Kidney (tissue), 13 donors: ENCODE measurements at regions not wholly inside any gene's neighbourhood (a gene's known extent, or its start where the extent isn't known, plus 50 kb on each side); places are given as distances from the start of the nearest gene placed in this dataset.

Source experiments
- DNase-seq, 5 donors: peaks; one replicate each; pipeline ENCODE4 v3.0.0-alpha.2; 2013 to 2020
- FAIRE-seq: peaks from 2 replicates; lab custom pipeline; 2012; peaks lifted over from hg19 to GRCh38; lab: Jason Lieb, UNC
- H3K27ac ChIP-seq, 2 donors: one replicate each; pipeline ENCODE4 v1.7.0; 2013; ENCODE audit warnings: low read depth in 2 of 2, low read length in 2 of 2, inconsistent platforms in 1 of 2
- H3K27me3 ChIP-seq: one replicate; pipeline ENCODE4 v1.7.1; 2013; ENCODE audit warnings: low read length, inconsistent platforms; ENCODE audit not compliant: control insufficient read depth, insufficient read depth
- H3K36me3 ChIP-seq, 3 donors: one replicate each; pipeline versions ENCODE4 v1.7.0 to v1.7.1; 2013; ENCODE audit warnings: low read length in 3 of 3, control low read depth in 1 of 3, inconsistent platforms in 1 of 3; ENCODE audit not compliant: insufficient read depth in 3 of 3, control insufficient read depth in 2 of 3
- H3K4me1 ChIP-seq, 3 donors: one replicate each; pipeline versions ENCODE4 v1.7.0 to v1.7.1; 2013; ENCODE audit warnings: low read length in 3 of 3, inconsistent platforms in 1 of 3, low read depth in 1 of 3; ENCODE audit not compliant: control insufficient read depth in 2 of 3, insufficient read depth in 2 of 3
- H3K4me3 ChIP-seq, 3 donors: one replicate each; pipeline versions ENCODE4 v1.7.0 to v1.8.1; 2013; ENCODE audit warnings: low read length in 3 of 3, control low read depth in 1 of 3, inconsistent platforms in 1 of 3
- H3K9ac ChIP-seq, 3 donors: one replicate each; pipeline versions ENCODE4 v1.7.0 to v1.7.1; 2013; ENCODE audit warnings: low read length in 3 of 3, control low read depth in 1 of 3, inconsistent platforms in 1 of 3
- H3K9me3 ChIP-seq, 3 donors: one replicate each; pipeline versions ENCODE4 v1.7.0 to v1.7.1; 2013; ENCODE audit warnings: low read length in 3 of 3, control low read depth in 1 of 3, inconsistent platforms in 1 of 3; ENCODE audit not compliant: control insufficient read depth in 2 of 3, insufficient read depth in 1 of 3
- intact Hi-C: fragments of 100-400 bp; cut with DNase I; formaldehyde crosslinking; loops from one replicate; pipeline ENCODE4 v1.11.1; 2022
- TF ChIP-seq, protein P1 (sequence below): IDR thresholded peaks from 3 replicates; pipeline ENCODE4 v1.5.1; 2012; ENCODE audit warnings: mild to moderate bottlenecking, moderate library complexity, borderline replicate concordance; ENCODE audit not compliant: insufficient read depth; ENCODE audit errors: extremely low read depth
- donor health status: control.
- donor health status: control.
- donor health status: control.
- donor health status: control.
- donor health status: control.
- donor health status: DM: yes; HTN: yes; CAD: no.
- donor health status: Normal renal cell carcinoma (clear cell type).

DNA sequence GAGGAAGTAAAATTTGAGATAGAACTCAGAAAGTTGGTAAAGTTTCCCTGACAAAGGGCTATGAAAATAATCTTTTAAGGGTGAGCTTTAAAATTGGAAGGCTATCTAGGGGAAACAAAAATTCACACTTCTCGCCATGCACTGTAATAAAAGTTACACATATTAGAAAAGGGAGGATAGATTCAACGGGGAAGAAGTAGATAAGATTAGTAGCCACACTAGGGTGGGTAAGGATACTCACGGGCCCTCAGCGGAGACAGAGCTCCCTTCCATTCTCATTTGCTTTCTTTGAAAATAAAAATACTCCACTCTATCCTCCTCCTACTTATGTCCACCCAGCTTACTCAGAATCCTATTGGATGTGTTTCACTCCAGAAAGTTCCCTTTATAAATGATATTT is 691.3 kb upstream of the NR2F2 start:
- intact Hi-C loops: no loop called here
- TF ChIP-seq, protein P1, sequence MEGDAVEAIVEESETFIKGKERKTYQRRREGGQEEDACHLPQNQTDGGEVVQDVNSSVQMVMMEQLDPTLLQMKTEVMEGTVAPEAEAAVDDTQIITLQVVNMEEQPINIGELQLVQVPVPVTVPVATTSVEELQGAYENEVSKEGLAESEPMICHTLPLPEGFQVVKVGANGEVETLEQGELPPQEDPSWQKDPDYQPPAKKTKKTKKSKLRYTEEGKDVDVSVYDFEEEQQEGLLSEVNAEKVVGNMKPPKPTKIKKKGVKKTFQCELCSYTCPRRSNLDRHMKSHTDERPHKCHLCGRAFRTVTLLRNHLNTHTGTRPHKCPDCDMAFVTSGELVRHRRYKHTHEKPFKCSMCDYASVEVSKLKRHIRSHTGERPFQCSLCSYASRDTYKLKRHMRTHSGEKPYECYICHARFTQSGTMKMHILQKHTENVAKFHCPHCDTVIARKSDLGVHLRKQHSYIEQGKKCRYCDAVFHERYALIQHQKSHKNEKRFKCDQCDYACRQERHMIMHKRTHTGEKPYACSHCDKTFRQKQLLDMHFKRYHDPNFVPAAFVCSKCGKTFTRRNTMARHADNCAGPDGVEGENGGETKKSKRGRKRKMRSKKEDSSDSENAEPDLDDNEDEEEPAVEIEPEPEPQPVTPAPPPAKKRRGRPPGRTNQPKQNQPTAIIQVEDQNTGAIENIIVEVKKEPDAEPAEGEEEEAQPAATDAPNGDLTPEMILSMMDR: no peak
- no peaks in the 10 kb centered on the region for H3K4me1 ChIP-seq
- no peaks in the 10 kb centered on the region for H3K9me3 ChIP-seq
- FAIRE-seq: no peak
- no peak overlapping the region for H3K27ac ChIP-seq
- no peak overlapping the region for H3K9ac ChIP-seq
- H3K4me3 ChIP-seq: no peak overlapping the region
- DNase-seq: no peak
- no peaks in the 10 kb centered on the region for H3K36me3 ChIP-seq
- H3K27me3 ChIP-seq: no peaks in the 10 kb centered on the region

GRCh38 chr15:95644100-95644875 is 686.2 kb upstream of the NR2F2 start:
- Histone ChIP-seq H3K9me3 (no peaks in the 10 kb centered on the region), H3K4me3 (no peak overlapping the region), H3K27me3 (no peaks in the 10 kb centered on the region), H3K9ac (no peak overlapping the region), H3K36me3 (no peaks in the 10 kb centered on the region), H3K27ac (no peak overlapping the region), H3K4me1 (peaks cover 0 to 3% (median 0%) of the 10 kb centered on the region in 3 donors)
- intact Hi-C loops: no loop called here
- TF ChIP-seq, protein P1: no peak
- no peak for FAIRE-seq
- DNase-seq: peak in 2 of 5 donors; percentile 35 to 80

- Histone ChIP-seq H3K9me3 (no peaks in the 10 kb centered on the region), H3K27ac (no peak overlapping the region), H3K4me3 (no peak overlapping the region), H3K27me3 (no peaks in the 10 kb centered on the region), H3K36me3 (no peaks in the 10 kb centered on the region), H3K9ac (no peak overlapping the region), H3K4me1 (peaks cover 0 to 3% (median 0%) of the 10 kb centered on the region in 3 donors)
- DNase-seq: no peak
- intact Hi-C loops: no loop called here
- TF ChIP-seq, protein P1: no peak
- no peak for FAIRE-seq
Measured at GRCh38 chr15:95645791-95646338, 684.6 kb upstream of the NR2F2 start.
